SK-N-SH (cell line): ENCODE measurements at regions not wholly inside any gene's neighbourhood (a gene's known extent, or its start where the extent isn't known, plus 50 kb on each side); places are given as distances from the start of the nearest gene placed in this dataset.

Experiments
- FOXJ3 ChIP-seq: sonication (generic); formaldehyde crosslinking; IDR thresholded peaks from 2 replicates; pipeline ENCODE4 v1.5.1; 2020; ENCODE audit warnings: mild to moderate bottlenecking, missing genetic modification reagents
- GABPA ChIP-seq: IDR thresholded peaks from 2 replicates; pipeline ENCODE4 v1.4.0; 2012; ENCODE audit warnings: low read depth, mild to moderate bottlenecking
- JUND ChIP-seq: IDR thresholded peaks from 2 replicates; pipeline ENCODE4 v1.4.0; 2012
- MXI1 ChIP-seq: IDR thresholded peaks from 2 replicates; pipeline ENCODE4 v1.6.1; 2012; ENCODE audit warnings: mild to moderate bottlenecking, low read depth, low read length, improper control_type of control experiment
- NFIC ChIP-seq: IDR thresholded peaks from 2 replicates; pipeline ENCODE4 v1.4.0; 2012; ENCODE audit warnings: borderline replicate concordance
- NRF1 ChIP-seq: IDR thresholded peaks from 2 replicates; pipeline ENCODE4 v1.6.1; 2012; ENCODE audit warnings: low read depth, mild to moderate bottlenecking, low read length
- RAD21 ChIP-seq: IDR thresholded peaks from 2 replicates; pipeline ENCODE4 v1.6.1; 2012; ENCODE audit warnings: mild to moderate bottlenecking, low read length
- RFX5 ChIP-seq: IDR thresholded peaks from 2 replicates; pipeline ENCODE4 v1.6.1; 2012; ENCODE audit warnings: mild to moderate bottlenecking, improper control_type of control experiment, low read length
- RXRA ChIP-seq: IDR thresholded peaks from 2 replicates; pipeline ENCODE4 v1.4.0; 2012; ENCODE audit warnings: low read depth, mild to moderate bottlenecking, borderline replicate concordance
- SIN3A ChIP-seq: IDR thresholded peaks from 2 replicates; pipeline ENCODE4 v1.6.1; 2012; ENCODE audit warnings: low read depth, mild to moderate bottlenecking, low read length, moderate library complexity, borderline replicate concordance
- TAF1 ChIP-seq: IDR thresholded peaks from 2 replicates; pipeline ENCODE4 v1.6.1; 2012; ENCODE audit warnings: low read depth, mild to moderate bottlenecking, low read length, moderate library complexity, borderline replicate concordance
- TF ChIP-seq, protein P1 (sequence below): fragments of 200-600 bp; sonication (generic); IDR thresholded peaks from 2 replicates; pipeline ENCODE4 v1.6.1; 2017; ENCODE audit warnings: antibody characterized with exemption, mild to moderate bottlenecking, moderate library complexity
- TF ChIP-seq, protein P2 (sequence below): IDR thresholded peaks from 2 replicates; pipeline ENCODE4 v1.6.1; 2012; ENCODE audit warnings: mild to moderate bottlenecking, low read depth, low read length, moderate library complexity

DNA sequence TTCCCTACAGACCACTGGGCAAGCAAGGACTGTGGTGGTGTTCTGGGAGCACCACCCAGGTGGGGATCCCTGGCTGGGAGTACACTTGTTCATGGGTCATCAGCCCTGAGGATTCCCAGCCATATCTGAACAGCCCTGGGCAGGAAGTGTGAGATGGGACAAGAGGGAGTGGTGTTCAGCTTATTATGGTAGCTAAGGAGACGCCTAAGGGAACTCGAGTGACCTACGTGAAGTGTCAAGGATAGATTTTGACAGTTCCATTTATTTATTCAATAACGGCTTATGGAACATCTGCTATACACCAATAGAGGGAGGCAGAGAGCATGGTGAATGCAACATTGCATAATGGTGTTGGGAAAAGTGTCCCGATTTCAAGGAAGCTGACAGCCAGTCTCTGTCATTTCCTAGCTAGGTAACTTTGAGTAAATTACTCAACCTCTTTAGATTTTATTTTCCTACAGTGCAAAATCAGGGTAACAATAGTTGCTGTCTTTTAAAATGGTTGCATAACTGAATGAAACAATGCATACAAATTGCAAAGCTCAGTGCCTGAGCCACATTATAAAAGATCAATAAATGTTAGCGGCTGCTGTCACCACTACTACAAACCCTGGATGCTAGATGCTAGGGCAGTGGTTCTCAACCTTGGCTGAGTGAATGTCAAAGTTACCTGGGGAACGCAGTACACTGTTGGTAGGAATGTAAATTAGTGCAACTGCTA lies 534.1 kb downstream of the GRIN2A start:
- TF ChIP-seq, protein P1, sequence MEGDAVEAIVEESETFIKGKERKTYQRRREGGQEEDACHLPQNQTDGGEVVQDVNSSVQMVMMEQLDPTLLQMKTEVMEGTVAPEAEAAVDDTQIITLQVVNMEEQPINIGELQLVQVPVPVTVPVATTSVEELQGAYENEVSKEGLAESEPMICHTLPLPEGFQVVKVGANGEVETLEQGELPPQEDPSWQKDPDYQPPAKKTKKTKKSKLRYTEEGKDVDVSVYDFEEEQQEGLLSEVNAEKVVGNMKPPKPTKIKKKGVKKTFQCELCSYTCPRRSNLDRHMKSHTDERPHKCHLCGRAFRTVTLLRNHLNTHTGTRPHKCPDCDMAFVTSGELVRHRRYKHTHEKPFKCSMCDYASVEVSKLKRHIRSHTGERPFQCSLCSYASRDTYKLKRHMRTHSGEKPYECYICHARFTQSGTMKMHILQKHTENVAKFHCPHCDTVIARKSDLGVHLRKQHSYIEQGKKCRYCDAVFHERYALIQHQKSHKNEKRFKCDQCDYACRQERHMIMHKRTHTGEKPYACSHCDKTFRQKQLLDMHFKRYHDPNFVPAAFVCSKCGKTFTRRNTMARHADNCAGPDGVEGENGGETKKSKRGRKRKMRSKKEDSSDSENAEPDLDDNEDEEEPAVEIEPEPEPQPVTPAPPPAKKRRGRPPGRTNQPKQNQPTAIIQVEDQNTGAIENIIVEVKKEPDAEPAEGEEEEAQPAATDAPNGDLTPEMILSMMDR: peak; percentile 45
- no peak for TF ChIP-seq JUND
- TF ChIP-seq SIN3A: no peak
- TF ChIP-seq RXRA: no peak
- TF ChIP-seq TAF1: no peak
- no peak for TF ChIP-seq NRF1
- TF ChIP-seq, protein P2, sequence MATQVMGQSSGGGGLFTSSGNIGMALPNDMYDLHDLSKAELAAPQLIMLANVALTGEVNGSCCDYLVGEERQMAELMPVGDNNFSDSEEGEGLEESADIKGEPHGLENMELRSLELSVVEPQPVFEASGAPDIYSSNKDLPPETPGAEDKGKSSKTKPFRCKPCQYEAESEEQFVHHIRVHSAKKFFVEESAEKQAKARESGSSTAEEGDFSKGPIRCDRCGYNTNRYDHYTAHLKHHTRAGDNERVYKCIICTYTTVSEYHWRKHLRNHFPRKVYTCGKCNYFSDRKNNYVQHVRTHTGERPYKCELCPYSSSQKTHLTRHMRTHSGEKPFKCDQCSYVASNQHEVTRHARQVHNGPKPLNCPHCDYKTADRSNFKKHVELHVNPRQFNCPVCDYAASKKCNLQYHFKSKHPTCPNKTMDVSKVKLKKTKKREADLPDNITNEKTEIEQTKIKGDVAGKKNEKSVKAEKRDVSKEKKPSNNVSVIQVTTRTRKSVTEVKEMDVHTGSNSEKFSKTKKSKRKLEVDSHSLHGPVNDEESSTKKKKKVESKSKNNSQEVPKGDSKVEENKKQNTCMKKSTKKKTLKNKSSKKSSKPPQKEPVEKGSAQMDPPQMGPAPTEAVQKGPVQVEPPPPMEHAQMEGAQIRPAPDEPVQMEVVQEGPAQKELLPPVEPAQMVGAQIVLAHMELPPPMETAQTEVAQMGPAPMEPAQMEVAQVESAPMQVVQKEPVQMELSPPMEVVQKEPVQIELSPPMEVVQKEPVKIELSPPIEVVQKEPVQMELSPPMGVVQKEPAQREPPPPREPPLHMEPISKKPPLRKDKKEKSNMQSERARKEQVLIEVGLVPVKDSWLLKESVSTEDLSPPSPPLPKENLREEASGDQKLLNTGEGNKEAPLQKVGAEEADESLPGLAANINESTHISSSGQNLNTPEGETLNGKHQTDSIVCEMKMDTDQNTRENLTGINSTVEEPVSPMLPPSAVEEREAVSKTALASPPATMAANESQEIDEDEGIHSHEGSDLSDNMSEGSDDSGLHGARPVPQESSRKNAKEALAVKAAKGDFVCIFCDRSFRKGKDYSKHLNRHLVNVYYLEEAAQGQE: no peak
- no peak for TF ChIP-seq MXI1
- peak; percentile 67 for TF ChIP-seq RAD21
- TF ChIP-seq NFIC: no peak
- TF ChIP-seq RFX5: no peak
- no peak for TF ChIP-seq FOXJ3
- no peak for TF ChIP-seq GABPA
